Activated CD4-positive, alpha-beta T cell treated with anti-CD3 and anti-CD28 coated beads, Interleukin-2, amount 50 U/mL, for 16 hours (primary cell): ENCODE measurements at regions not wholly inside any gene's neighbourhood (a gene's known extent, or its start where the extent isn't known, plus 50 kb on each side); places are given as distances from the start of the nearest gene placed in this dataset.
"Not testable (repeated sequence)": the region's sequence is repeated elsewhere in the genome, so short reads cannot be mapped to it uniquely, and the experiment has no call there.

ENCODE experiments used
- DNase-seq: peaks from one replicate; pipeline ENCODE4 v3.0.0-alpha.2; 2020

DNA sequence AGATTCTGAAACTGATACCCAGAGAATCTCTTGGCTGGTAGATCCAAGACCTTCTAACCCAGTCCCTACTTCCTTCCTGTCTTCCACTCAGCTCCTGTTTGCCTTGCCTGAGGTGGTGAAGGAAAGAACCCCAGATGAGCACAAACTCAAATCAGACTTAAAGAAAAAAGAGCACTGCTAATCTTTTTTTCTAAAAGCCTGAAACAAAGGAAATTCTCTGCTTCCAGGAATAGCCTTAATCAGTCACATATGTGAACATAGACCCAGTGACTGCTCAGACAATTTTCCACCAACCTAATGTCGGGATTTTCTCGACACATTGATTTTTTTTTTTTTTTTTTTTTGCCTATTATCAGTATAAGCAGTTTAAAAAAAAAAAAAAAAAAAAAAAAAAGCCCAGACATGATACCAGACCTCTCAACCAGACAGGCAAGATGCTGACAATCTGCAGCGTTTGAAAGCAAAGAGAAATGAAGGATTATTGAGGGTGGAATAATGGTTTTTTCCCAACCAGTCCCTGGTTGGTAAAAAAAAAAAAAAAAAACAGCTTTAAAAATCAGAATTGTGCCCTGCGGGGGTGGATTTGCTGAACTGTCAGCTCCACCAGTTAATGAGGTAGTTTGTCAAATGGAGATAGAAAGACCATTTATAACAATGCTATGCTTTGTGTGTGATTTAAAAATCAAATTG, 256.8 kb upstream of the RARB start:
- no peak for DNase-seq

DNA sequence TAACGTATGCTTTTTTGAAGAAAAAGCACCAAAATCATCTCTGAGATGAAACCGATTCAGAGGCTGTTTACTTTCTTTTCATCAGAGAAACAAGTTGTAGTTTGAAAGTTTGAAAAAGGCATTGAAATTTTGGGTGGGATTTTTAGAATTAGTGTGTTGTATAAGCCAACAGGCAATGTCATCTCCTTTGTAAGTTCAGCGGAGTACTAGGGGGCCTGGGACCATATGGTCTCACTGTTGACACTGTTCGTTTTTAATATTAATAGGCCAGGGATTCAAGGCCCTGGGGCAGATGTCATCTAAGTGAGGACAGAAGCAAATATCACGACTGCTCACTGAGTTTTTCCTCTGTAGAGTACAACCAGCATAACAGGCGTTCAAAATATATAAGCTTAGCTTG, 256.2 kb upstream of the RARB start:
- DNase-seq = no peak

DNA sequence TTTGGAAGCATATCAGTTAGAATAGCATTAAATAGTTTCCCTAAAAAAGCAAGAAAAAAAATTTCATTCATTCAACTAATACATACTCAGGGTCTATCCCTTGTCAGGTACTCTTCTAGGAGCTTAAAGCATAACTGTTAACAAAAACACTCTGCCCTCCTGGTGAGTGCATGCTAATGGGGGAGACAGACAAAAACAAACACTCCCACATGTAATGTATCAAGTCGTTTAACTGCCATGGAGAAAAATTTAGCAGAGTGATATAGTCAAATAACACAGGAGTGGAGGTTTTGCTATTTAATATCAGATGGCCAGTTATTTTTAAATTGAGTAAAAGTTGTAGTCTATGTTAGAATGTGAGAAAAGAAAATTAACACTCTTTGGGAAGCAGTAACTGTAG, 254.5 kb upstream of the RARB start:
- DNase-seq = no peak

DNA sequence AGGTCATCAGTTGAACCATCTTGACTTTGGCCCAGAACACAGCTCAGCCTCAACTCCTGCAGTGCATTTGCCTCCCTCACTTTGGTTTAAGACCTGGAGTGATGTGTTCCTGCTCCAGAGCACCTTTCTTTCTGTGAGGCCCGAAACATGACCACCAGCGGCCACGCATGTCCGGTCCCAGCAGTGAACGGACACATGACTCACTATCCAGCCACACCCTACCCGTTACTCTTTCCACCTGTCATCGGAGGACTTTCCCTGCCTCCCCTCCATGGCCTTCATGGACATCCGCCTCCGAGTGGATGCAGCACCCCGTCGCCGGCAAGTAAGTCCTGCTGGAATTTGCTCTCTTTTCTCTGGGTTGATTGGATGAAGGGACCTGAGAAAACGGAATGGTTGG, 253.8 kb upstream of the RARB start:
- no peak for DNase-seq

DNA sequence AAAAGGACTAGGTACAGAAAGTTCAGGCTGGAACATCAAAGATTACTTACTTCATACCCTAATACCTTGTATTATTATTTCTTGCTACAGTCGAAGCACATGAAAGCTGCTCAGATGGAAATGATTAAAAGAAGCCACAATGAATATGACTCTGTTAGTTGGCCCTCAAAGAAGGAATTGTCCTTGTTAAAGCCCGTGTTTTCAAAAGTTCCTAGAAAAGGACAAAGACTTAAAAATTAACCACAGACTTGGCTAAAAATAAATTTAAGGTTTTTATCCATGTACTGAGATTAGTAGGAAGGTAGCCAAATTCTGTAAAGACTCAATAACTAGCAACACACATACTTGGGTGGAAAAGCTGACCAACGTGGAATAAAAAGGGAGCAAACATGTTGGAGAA, 251.0 kb upstream of the RARB start:
- DNase-seq = no peak

GRCh38 chr3:25178672-25179071, 249.4 kb upstream of the RARB start:
- no peak for DNase-seq

GRCh38 chr3:25181096-25181495, 247.0 kb upstream of the RARB start:
- no peak for DNase-seq

DNA sequence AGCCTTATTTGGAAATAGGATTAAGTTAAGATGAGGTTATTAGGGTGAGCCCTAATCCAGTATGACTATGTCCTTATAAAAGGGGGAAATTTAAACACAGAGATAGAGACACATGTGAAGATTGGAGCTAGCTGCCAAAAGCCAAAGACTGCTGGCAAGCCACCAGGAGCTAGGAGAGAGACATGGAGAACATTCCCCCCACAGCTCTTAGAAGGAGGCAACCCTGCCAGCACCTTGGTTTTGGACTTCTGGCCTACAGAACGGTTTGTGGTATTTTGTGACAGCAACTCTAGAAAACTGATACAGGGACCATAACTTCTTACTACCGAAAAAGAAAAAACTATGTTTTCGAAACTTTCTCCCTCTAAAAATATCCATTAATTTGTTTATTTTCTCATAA, 245.3 kb upstream of the RARB start:
- no peak for DNase-seq

DNA sequence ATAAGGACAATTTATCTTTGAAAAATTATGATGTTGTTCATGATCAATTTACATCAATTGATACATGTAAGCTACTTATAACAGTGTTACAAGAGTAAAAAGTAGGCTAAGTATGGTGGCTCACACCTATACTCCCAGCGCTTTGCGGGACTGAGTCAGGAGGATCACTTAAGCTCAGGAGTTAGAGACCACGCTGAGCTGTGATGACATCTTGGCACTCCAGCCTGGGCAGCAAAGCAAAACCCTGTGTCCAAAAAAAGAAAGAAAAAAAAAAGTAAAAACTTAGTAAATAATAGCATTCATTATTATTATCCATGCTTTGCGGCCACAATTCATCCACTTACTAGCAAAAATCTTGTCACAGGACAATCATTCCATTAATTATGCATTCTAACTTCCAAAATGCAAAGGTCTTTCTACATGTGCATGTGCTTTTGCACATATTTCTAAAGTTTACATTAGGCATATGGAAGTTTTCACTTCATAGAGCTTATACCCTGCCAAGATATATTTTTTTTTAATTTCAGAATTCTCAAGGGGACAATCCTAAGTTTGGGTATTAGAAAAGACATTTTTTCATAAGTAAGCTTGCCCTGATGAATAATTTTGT, 243.3 kb upstream of the RARB start:
- DNase-seq = no peak

DNA sequence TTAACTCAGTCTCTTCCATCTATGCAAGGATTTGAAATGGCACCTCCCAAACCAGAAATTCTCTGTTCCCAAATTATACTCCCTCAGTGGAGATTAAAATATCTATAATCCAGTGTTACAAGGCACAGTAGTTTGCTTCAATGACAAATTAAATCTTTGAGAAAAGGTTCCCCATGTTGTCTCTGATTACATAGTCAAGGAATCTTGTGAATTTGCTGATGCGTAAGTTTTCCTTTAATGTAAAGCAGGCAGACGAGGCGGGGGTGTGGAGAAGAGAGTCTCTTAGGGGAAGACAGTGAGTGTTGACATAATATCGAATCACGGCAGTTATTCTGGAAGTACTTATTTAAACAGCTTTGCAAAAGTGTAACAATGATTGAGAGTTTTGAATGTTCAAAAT, 236.4 kb upstream of the RARB start:
- no peak for DNase-seq

GRCh38 chr3:25199567-25199966, 228.5 kb upstream of the RARB start:
- DNase-seq = not testable (repeated sequence)

DNA sequence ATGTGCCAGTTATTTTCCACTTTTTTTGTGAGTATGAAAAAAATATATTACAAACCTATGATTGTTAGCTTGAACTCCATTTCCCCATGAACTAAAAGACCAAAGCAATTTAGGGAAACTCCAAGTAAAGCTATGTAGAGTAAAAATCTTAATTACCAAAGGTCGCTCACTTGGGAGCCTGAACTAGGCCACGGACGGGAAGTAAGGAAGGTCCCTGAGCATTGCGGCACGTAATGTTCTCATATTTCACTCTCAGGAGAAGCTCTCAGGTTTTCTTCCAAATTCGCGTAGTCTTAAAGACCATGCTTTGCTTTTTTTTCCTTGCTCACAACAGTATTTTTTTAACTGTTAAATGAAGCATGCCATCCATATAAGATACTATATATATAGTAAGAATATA, 215.3 kb upstream of the RARB start:
- DNase-seq = no peak

GRCh38 chr3:25214034-25214433, 214.0 kb upstream of the RARB start:
- DNase-seq = no peak

GRCh38 chr3:25218362-25218761, 209.7 kb upstream of the RARB start:
- no peak for DNase-seq

GRCh38 chr3:25226747-25227146, 201.3 kb upstream of the RARB start:
- DNase-seq = no peak

GRCh38 chr3:25229586-25229985, 198.5 kb upstream of the RARB start:
- no peak for DNase-seq

GRCh38 chr3:25235031-25235430, 193.0 kb upstream of the RARB start:
- DNase-seq = no peak

GRCh38 chr3:25235466-25235865, 192.6 kb upstream of the RARB start:
- DNase-seq = no peak

DNA sequence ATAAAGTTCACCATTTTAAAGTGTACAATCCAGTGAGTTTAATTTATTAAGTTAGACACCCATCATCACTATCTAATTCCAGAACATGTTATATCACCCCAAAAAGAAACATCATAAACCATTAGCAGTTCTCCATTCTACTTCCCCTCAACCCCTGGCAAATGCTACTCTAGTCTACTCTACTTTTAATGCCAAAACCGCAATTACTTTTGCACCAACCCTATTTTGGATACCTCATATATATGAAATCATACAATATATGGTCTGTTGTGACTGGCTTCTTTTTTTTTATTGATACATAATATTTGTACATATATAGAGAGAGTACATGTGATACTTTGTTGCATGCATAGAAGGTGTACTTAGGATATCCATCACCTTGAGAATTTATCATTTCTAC, 190.5 kb upstream of the RARB start:
- no peak for DNase-seq

- no peak for DNase-seq
Observed at GRCh38 chr3:25239042-25239441, 189.0 kb upstream of the RARB start.

DNA sequence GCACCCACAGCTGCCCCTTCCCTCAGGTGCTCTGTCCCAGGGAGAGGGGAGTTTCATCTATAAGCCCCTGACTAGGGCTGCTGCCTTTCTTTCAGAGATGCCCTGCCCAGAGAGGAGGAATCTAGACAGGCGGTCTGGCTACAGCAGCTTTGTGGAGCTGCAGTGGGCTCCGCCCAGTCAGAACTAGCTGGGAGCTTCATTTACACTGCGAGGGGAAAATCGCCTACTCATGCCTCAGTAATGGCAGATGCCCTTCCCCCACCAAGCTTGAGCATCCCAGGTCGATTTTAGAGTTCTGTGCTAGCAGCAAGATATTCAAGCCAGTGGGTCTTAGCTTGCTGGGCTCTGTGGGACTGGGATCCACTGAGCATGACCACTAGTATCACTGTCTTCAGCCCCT, 181.2 kb upstream of the RARB start:
- no peak for DNase-seq

- DNase-seq = no peak
Observed at GRCh38 chr3:25252291-25252690, 175.8 kb upstream of the RARB start.

DNA sequence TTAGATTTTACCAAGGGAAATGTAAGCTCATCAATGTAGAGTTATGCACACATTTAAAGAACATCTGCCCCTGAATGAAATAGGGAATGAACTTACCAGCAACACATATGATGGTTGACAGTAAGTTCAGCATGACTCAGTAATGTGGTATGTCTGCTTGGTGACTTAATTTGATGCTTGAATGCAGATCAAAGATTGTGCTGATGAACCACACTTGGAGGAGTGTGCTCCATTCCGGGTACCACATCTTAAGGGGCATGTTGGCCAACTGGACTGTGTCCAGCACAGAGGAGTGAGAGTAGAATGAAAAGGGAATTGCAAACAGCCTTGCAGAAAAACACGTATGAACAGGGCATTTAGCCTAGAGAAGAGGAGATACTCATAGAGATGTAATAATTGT, 171.0 kb upstream of the RARB start:
- DNase-seq = no peak

GRCh38 chr3:25259871-25260270, 168.2 kb upstream of the RARB start:
- no peak for DNase-seq

- no peak for DNase-seq
Observed at GRCh38 chr3:25262322-25262721, 165.7 kb upstream of the RARB start.
